DOHH2 (cell line): ENCODE measurements at regions not wholly inside any gene's neighbourhood (a gene's known extent, or its start where the extent isn't known, plus 50 kb on each side); places are given as distances from the start of the nearest gene placed in this dataset.

Experiments used
- EZH2phosphoT487 ChIP-seq: fragments of 200-600 bp; sonication (generic); IDR thresholded peaks from 2 replicates; pipeline ENCODE4 v1.6.1; 2017; ENCODE audit warnings: borderline replicate concordance, mild to moderate bottlenecking, antibody characterized with exemption, low read length, moderate library complexity, mixed read lengths
- TF ChIP-seq, protein P1 (sequence below): fragments of 200-600 bp; sonication (generic); IDR thresholded peaks from one replicate; pipeline ENCODE4 v1.5.1; 2014; ENCODE audit warnings: antibody characterized with exemption, mild to moderate bottlenecking, low read depth, low read length; ENCODE audit not compliant: poor library complexity, severe bottlenecking

GRCh38 chr2:198411936-198412335 lies 607.5 kb downstream of the PLCL1 start:
- TF ChIP-seq, protein P1, sequence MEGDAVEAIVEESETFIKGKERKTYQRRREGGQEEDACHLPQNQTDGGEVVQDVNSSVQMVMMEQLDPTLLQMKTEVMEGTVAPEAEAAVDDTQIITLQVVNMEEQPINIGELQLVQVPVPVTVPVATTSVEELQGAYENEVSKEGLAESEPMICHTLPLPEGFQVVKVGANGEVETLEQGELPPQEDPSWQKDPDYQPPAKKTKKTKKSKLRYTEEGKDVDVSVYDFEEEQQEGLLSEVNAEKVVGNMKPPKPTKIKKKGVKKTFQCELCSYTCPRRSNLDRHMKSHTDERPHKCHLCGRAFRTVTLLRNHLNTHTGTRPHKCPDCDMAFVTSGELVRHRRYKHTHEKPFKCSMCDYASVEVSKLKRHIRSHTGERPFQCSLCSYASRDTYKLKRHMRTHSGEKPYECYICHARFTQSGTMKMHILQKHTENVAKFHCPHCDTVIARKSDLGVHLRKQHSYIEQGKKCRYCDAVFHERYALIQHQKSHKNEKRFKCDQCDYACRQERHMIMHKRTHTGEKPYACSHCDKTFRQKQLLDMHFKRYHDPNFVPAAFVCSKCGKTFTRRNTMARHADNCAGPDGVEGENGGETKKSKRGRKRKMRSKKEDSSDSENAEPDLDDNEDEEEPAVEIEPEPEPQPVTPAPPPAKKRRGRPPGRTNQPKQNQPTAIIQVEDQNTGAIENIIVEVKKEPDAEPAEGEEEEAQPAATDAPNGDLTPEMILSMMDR = no peak
- no peak for TF ChIP-seq EZH2phosphoT487
